Uterus (tissue), 2 donors: ENCODE measurements at regions not wholly inside any gene's neighbourhood (a gene's known extent, or its start where the extent isn't known, plus 50 kb on each side); places are given as distances from the start of the nearest gene placed in this dataset.

ENCODE experiments used
- POLR2A ChIP-seq, 2 donors: fragments of 450-650 bp; IDR thresholded peaks; one replicate each; pipeline ENCODE4 v1.6.1; 2016; ENCODE audit warnings: antibody characterized with exemption in 2 of 2, mild to moderate bottlenecking in 1 of 2, moderate library complexity in 1 of 2
- TF ChIP-seq, protein P1 (sequence below), 4 experiments: fragments of 200-600 bp in 2 of 4; fragments of 450-650 bp in 2 of 4; sonication (generic) in 2 of 4; IDR thresholded peaks; one replicate each; pipeline ENCODE4 v1.5.1; 2016 to 2019; ENCODE audit warnings: antibody characterized with exemption in 4 of 4, mild to moderate bottlenecking in 2 of 4, moderate library complexity in 1 of 4

DNA sequence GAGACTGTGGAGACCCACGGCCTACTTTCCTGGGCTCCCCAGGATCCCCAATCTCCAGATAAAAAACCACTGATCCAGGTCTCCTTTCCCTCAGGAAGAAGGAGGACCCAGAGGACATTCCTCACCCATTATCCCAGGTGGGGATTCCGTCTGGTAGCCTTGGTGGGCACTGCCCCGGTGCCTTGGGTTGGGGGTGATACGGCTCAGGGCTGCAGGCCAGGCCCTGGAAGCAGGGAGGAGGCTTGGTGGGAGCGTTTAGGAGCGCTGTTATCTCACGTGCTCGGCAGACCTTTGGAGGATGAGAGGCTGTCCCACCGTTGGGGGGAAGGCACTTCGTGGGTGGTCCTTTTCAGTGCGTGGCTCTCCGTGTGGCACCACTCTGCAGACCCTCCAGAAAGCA lies 926.3 kb downstream of the BRD1 start:
- TF ChIP-seq, protein P1, sequence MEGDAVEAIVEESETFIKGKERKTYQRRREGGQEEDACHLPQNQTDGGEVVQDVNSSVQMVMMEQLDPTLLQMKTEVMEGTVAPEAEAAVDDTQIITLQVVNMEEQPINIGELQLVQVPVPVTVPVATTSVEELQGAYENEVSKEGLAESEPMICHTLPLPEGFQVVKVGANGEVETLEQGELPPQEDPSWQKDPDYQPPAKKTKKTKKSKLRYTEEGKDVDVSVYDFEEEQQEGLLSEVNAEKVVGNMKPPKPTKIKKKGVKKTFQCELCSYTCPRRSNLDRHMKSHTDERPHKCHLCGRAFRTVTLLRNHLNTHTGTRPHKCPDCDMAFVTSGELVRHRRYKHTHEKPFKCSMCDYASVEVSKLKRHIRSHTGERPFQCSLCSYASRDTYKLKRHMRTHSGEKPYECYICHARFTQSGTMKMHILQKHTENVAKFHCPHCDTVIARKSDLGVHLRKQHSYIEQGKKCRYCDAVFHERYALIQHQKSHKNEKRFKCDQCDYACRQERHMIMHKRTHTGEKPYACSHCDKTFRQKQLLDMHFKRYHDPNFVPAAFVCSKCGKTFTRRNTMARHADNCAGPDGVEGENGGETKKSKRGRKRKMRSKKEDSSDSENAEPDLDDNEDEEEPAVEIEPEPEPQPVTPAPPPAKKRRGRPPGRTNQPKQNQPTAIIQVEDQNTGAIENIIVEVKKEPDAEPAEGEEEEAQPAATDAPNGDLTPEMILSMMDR (IDR thresholded peaks at IDR 0.05), result no peak
- no peak for TF ChIP-seq POLR2A (IDR thresholded peaks at IDR 0.05)
